Activated T-helper 1 cell treated with anti-CD3 and anti-CD28 coated beads, Interleukin-12 subunit alpha, Interleukin-12 subunit beta, Interleukin-2, Interleukin-4 antibody, amounts not matched to agents 30 ng/mL and 10 ng/mL and 1 ng/mL, durations not matched to agents 14 hours and 24 hours and 36 hours (primary cell): ENCODE measurements at regions not wholly inside any gene's neighbourhood (a gene's known extent, or its start where the extent isn't known, plus 50 kb on each side); places are given as distances from the start of the nearest gene placed in this dataset.
"Not testable (repeated sequence)": the region's sequence is repeated elsewhere in the genome, so short reads cannot be mapped to it uniquely, and the experiment has no call there.

Experiments
- DNase-seq: peaks from one replicate; pipeline ENCODE4 v3.0.0; 2021; ENCODE audit warnings: low spot score
- H3K27ac Mint-ChIP-seq: one replicate; pipeline ENCODE4 v1.8.0; 2021; ENCODE audit warnings: mild to moderate bottlenecking, mixed read lengths
- H3K27me3 Mint-ChIP-seq: one replicate; pipeline ENCODE4 v1.8.0; 2022; ENCODE audit warnings: mild to moderate bottlenecking, moderate library complexity, mixed read lengths; ENCODE audit not compliant: insufficient read depth
- H3K36me3 Mint-ChIP-seq: one replicate; pipeline ENCODE4 v1.8.0; 2021; ENCODE audit warnings: low read depth, mixed read lengths
- H3K4me1 Mint-ChIP-seq: one replicate; pipeline ENCODE4 v1.8.0; 2021; ENCODE audit warnings: low read depth, mixed read lengths
- H3K4me3 Mint-ChIP-seq: one replicate; pipeline ENCODE4 v1.8.0; 2021; ENCODE audit warnings: mild to moderate bottlenecking, moderate library complexity, mixed read lengths
- H3K9me3 Mint-ChIP-seq: one replicate; pipeline ENCODE4 v1.8.0; 2021; ENCODE audit warnings: mixed read lengths
- intact Hi-C: fragments of 100-400 bp; cut with micrococcal nuclease; formaldehyde crosslinking; loops from one replicate; pipeline ENCODE4 v1.15.1; 2024

- no peak for DNase-seq
- peaks cover 5% of the 10 kb centered on the region for H3K27me3 Mint-ChIP-seq
- H3K4me3 Mint-ChIP-seq: no peak overlapping the region
- no peaks in the 10 kb centered on the region for H3K4me1 Mint-ChIP-seq
- H3K9me3 Mint-ChIP-seq: no peaks in the 10 kb centered on the region
- no peaks in the 10 kb centered on the region for H3K36me3 Mint-ChIP-seq
- intact Hi-C loops: no loop called here
- H3K27ac Mint-ChIP-seq: no peak overlapping the region
Measured at GRCh38 chr11:22567759-22568158, 57.9 kb downstream of the FANCF start.

- H3K27me3 Mint-ChIP-seq: peaks cover 5% of the 10 kb centered on the region
- intact Hi-C loops: no loop called here
- no peaks in the 10 kb centered on the region for H3K36me3 Mint-ChIP-seq
- no peaks in the 10 kb centered on the region for H3K9me3 Mint-ChIP-seq
- H3K27ac Mint-ChIP-seq: no peak overlapping the region
- no peak overlapping the region for H3K4me3 Mint-ChIP-seq
- H3K4me1 Mint-ChIP-seq: no peaks in the 10 kb centered on the region
- no peak for DNase-seq
Measured at GRCh38 chr11:22566293-22566692, 59.3 kb downstream of the FANCF start.

DNA sequence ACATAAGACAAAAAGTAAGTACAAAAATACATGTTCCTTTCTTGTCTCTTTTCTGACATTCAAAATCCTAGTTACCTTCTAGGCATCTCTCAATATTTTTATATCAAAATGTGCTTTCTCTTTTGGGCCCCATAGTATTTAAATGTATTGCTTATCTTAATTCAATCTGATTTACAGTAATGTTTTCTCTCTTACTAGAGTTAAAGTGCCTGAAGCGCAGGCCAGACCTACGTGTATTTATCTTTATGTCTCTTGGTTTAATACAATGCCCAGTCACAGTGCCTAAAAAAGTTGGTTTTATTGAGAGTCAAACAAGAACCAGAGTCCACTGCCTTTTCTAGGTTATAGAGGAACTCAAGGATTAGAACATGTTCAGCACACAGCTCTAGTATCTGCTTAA is 64.3 kb downstream of the FANCF start:
- no peak overlapping the region for H3K27ac Mint-ChIP-seq

DNA sequence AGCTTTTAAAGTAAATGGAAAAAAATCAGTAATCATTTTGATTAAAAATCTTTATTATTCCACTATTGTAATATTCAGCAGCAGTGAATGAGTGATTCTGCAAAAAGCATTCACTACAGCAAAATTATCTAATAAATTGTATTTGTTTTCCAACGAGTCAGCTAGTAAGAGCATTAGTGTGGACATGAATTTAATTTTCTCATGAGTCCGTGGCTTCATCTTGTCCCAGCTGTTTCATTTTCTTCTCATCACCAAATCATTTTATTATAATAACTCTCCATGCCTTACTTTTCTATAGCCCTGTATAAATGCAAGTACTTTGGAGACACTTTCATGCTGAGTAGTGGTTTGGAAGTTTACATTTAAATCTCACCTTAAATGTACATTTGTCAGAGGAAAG is 66.2 kb downstream of the FANCF start:
- Mint-ChIP-seq H3K36me3 (no peaks in the 10 kb centered on the region), H3K27me3 (peaks cover 5% of the 10 kb centered on the region), H3K4me1 (no peaks in the 10 kb centered on the region), H3K9me3 (no peaks in the 10 kb centered on the region), H3K27ac (no peak overlapping the region), H3K4me3 (no peak overlapping the region)
- DNase-seq: no peak
- intact Hi-C loops: no loop called here

More for the DNA sequence above, 64.3 kb downstream of the FANCF start:
- Mint-ChIP-seq H3K27me3 (peaks cover 7% of the 10 kb centered on the region), H3K4me1 (no peaks in the 10 kb centered on the region), H3K4me3 (no peak overlapping the region), H3K36me3 (no peaks in the 10 kb centered on the region), H3K9me3 (no peaks in the 10 kb centered on the region)
- intact Hi-C loops: no loop called here
- DNase-seq: no peak

GRCh38 chr11:22558664-22559063 is 67.0 kb downstream of the FANCF start:
- no peaks in the 10 kb centered on the region for H3K36me3 Mint-ChIP-seq
- H3K4me1 Mint-ChIP-seq: no peaks in the 10 kb centered on the region
- H3K27me3 Mint-ChIP-seq: peaks cover 5% of the 10 kb centered on the region
- H3K27ac Mint-ChIP-seq: no peak overlapping the region
- H3K4me3 Mint-ChIP-seq: no peak overlapping the region
- DNase-seq: no peak
- intact Hi-C loops: no loop called here
- no peaks in the 10 kb centered on the region for H3K9me3 Mint-ChIP-seq

GRCh38 chr11:22556381-22556780 is 69.2 kb downstream of the FANCF start:
- Mint-ChIP-seq H3K27ac (no peak overlapping the region), H3K36me3 (no peaks in the 10 kb centered on the region), H3K4me1 (no peaks in the 10 kb centered on the region), H3K27me3 (peaks cover 4% of the 10 kb centered on the region), H3K9me3 (no peaks in the 10 kb centered on the region), H3K4me3 (no peak overlapping the region)
- no peak for DNase-seq
- intact Hi-C loops: no loop called here

DNA sequence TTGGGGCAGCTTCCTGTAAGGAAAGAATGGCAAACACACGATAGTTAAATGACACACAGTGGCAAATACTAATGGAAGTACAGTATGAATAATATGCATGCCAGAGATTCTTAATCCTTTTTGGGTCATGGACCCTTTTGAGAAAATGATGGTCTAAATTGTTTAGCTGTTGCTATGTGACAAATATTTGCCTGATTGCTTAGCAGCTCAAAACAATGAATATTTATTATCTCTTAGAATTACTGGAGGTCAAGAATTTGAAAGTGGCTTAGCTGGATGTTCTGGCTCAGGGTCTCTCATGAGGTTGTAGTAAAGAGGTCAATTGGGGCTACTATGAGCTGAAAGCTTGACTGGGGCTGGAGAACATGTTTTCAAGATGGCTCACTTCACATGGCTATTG is 69.7 kb downstream of the FANCF start:
- H3K27ac Mint-ChIP-seq: no peak overlapping the region
- peaks cover 4% of the 10 kb centered on the region for H3K27me3 Mint-ChIP-seq
- H3K4me3 Mint-ChIP-seq: no peak overlapping the region
- DNase-seq: no peak
- intact Hi-C loops: no loop called here
- no peaks in the 10 kb centered on the region for H3K36me3 Mint-ChIP-seq
- H3K4me1 Mint-ChIP-seq: no peaks in the 10 kb centered on the region
- no peaks in the 10 kb centered on the region for H3K9me3 Mint-ChIP-seq

GRCh38 chr11:22554221-22554620 is 71.4 kb downstream of the FANCF start:
- intact Hi-C loops: no loop called here
- Mint-ChIP-seq H3K4me1 (no peaks in the 10 kb centered on the region), H3K27me3 (peaks cover 4% of the 10 kb centered on the region), H3K27ac (no peak overlapping the region), H3K9me3 (no peaks in the 10 kb centered on the region), H3K4me3 (no peak overlapping the region), H3K36me3 (no peaks in the 10 kb centered on the region)
- no peak for DNase-seq

GRCh38 chr11:22552885-22553284 is 72.7 kb downstream of the FANCF start:
- no peak for DNase-seq
- peaks cover 2% of the 10 kb centered on the region for H3K27me3 Mint-ChIP-seq
- H3K9me3 Mint-ChIP-seq: no peaks in the 10 kb centered on the region
- no peak overlapping the region for H3K27ac Mint-ChIP-seq
- H3K36me3 Mint-ChIP-seq: no peaks in the 10 kb centered on the region
- no peak overlapping the region for H3K4me3 Mint-ChIP-seq
- H3K4me1 Mint-ChIP-seq: no peaks in the 10 kb centered on the region
- intact Hi-C loops: no loop called here

DNA sequence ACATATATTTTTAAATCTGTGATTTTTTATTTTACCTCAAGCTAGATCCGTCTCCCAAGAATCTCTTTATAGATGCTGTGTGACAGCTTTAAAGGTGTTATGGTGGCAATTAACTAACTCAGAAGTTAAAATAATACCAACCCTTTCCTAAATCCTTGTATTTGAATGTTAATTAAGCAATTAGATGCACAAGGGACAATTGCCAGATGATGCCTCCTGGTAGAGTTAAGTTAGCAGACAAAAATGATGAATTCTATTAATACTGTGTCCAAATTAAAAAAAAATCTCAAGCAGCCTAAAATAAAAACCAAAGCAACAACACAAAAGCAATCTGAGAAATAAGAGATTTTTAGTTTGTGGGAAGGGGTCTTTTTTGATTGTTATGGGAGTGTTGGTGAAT is 78.9 kb downstream of the FANCF start:
- intact Hi-C loops: no loop called here
- Mint-ChIP-seq H3K27ac (no peak overlapping the region), H3K4me1 (no peaks in the 10 kb centered on the region), H3K27me3 (no peaks in the 10 kb centered on the region), H3K9me3 (no peaks in the 10 kb centered on the region), H3K4me3 (no peak overlapping the region), H3K36me3 (no peaks in the 10 kb centered on the region)
- DNase-seq: no peak

DNA sequence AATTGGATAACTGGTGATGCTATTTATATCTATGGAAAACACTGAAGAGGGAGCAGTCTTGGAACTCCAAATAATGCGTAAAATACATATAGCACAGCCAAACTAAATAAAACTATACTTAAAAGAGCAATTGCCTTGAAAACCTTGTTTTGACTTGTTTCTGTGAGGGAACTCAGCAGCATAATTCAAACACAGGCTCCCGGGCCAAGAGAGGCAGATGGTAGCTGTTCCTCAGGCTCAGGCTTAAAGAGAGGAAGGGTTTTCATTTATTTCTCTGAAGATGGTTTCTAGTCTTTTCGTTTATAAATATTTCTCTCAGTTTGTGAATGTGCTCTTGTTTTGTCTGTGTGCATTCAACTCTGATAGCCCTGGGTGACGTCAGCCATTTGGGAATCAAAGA is 82.4 kb downstream of the FANCF start:
- H3K36me3 Mint-ChIP-seq: no peaks in the 10 kb centered on the region
- DNase-seq: no peak
- H3K27ac Mint-ChIP-seq: no peak overlapping the region
- no peak overlapping the region for H3K4me3 Mint-ChIP-seq
- no peaks in the 10 kb centered on the region for H3K4me1 Mint-ChIP-seq
- no peaks in the 10 kb centered on the region for H3K27me3 Mint-ChIP-seq
- intact Hi-C loops: loop anchor here (5.0 kb wide), 1 partner anchor 211 kb away; no protein-coding TSS in a partner anchor
- H3K9me3 Mint-ChIP-seq: no peaks in the 10 kb centered on the region

- Mint-ChIP-seq H3K4me3 (no peak overlapping the region), H3K9me3 (no peaks in the 10 kb centered on the region), H3K4me1 (no peaks in the 10 kb centered on the region), H3K36me3 (no peaks in the 10 kb centered on the region), H3K27me3 (no peaks in the 10 kb centered on the region), H3K27ac (no peak overlapping the region)
- intact Hi-C loops: loop anchor here (5.0 kb wide), 1 partner anchor 208 kb away; no protein-coding TSS in a partner anchor
- no peak for DNase-seq
Measured at GRCh38 chr11:22539821-22540256, 85.8 kb downstream of the FANCF start.

GRCh38 chr11:22536071-22536470 is 89.6 kb downstream of the FANCF start:
- intact Hi-C loops: no loop called here
- H3K4me3 Mint-ChIP-seq: no peak overlapping the region
- H3K4me1 Mint-ChIP-seq: no peaks in the 10 kb centered on the region
- no peaks in the 10 kb centered on the region for H3K36me3 Mint-ChIP-seq
- H3K9me3 Mint-ChIP-seq: no peaks in the 10 kb centered on the region
- no peak overlapping the region for H3K27ac Mint-ChIP-seq
- no peak for DNase-seq
- no peaks in the 10 kb centered on the region for H3K27me3 Mint-ChIP-seq

GRCh38 chr11:22528612-22529429 is 96.8 kb downstream of the FANCF start:
- H3K36me3 Mint-ChIP-seq, H3K4me3 Mint-ChIP-seq, H3K27ac Mint-ChIP-seq, DNase-seq, H3K4me1 Mint-ChIP-seq, H3K27me3 Mint-ChIP-seq, intact Hi-C loops, H3K9me3 Mint-ChIP-seq: not testable (repeated sequence)
